Renal cortex interstitium (tissue), 11 donors: ENCODE measurements at regions not wholly inside any gene's neighbourhood (a gene's known extent, or its start where the extent isn't known, plus 50 kb on each side); places are given as distances from the start of the nearest gene placed in this dataset.

ENCODE experiments used
- DNase-seq, 11 donors: peaks; one replicate each; pipeline ENCODE4 v3.0.0-alpha.2; 2013; ENCODE audit warnings: low read depth in 9 of 11, low spot score in 4 of 11; ENCODE audit errors: extremely low read depth in 1 of 11

- DNase-seq = no peak
Observed at GRCh38 chr1:29849991-29850757, 613.9 kb downstream of the PTPRU start.

GRCh38 chr1:29849038-29849750 lies 612.9 kb downstream of the PTPRU start:
- no peak for DNase-seq

- DNase-seq = no peak
Observed at GRCh38 chr1:29845910-29846309, 609.6 kb downstream of the PTPRU start.

- no peak for DNase-seq
Observed at GRCh38 chr1:29842130-29842529, 605.8 kb downstream of the PTPRU start.

- no peak for DNase-seq
Observed at GRCh38 chr1:29839726-29840125, 603.4 kb downstream of the PTPRU start.

- no peak for DNase-seq
Observed at GRCh38 chr1:29838738-29839320, 602.5 kb downstream of the PTPRU start.

GRCh38 chr1:29836651-29837646 lies 600.6 kb downstream of the PTPRU start:
- DNase-seq = no peak

- DNase-seq = no peak
Observed at GRCh38 chr1:29835874-29836273, 599.6 kb downstream of the PTPRU start.

GRCh38 chr1:29835406-29835805 lies 599.1 kb downstream of the PTPRU start:
- no peak for DNase-seq

GRCh38 chr1:29833581-29833980 lies 597.3 kb downstream of the PTPRU start:
- no peak for DNase-seq

GRCh38 chr1:29832936-29833335 lies 596.6 kb downstream of the PTPRU start:
- no peak for DNase-seq

- DNase-seq = no peak
Observed at GRCh38 chr1:29832471-29832870, 596.1 kb downstream of the PTPRU start.

GRCh38 chr1:29831500-29832117 lies 595.3 kb downstream of the PTPRU start:
- no peak for DNase-seq

- no peak for DNase-seq
Observed at GRCh38 chr1:29830916-29831315, 594.6 kb downstream of the PTPRU start.

- no peak for DNase-seq
Observed at GRCh38 chr1:29830383-29830782, 594.1 kb downstream of the PTPRU start.

GRCh38 chr1:29829448-29830344 lies 593.4 kb downstream of the PTPRU start:
- no peak for DNase-seq

GRCh38 chr1:29828526-29829447 lies 592.5 kb downstream of the PTPRU start:
- DNase-seq = no peak
